ENCODE measurements at regions not wholly inside any gene's neighbourhood (a gene's known extent, or its start where the extent isn't known, plus 50 kb on each side); places are given as distances from the start of the nearest gene placed in this dataset.

- TF ChIP-seq MYC (IDR thresholded peaks at IDR 0.05; ENCODE audit: low read depth, low read length) (no peak), CTCF (IDR thresholded peaks at IDR 0.05; ENCODE audit: low read depth, low read length) (no peak), POLR2A (IDR thresholded peaks at IDR 0.05; ENCODE audit: extremely low read depth, insufficient read length) (no peak), MAX (IDR thresholded peaks at IDR 0.05; ENCODE audit: low read depth, low read length) (no peak)
Observed at GRCh38 chr19:28399187-28399586, 813.8 kb downstream of the UQCRFS1 start.
